NCI-H146 treated with DMSO at 0.1 percent for 48 hours (cell line): ENCODE measurements at regions not wholly inside any gene's neighbourhood (a gene's known extent, or its start where the extent isn't known, plus 50 kb on each side); places are given as distances from the start of the nearest gene placed in this dataset.

Source experiments
- DNase-seq: peaks from one replicate; lab custom pipeline; 2025; ENCODE audit not compliant: unreplicated experiment; lab: John Stamatoyannopoulos, UW

GRCh38 chr22:23415490-23415851 lies 164.6 kb downstream of the IGLL1 start:
- DNase-seq, result no peak

DNA sequence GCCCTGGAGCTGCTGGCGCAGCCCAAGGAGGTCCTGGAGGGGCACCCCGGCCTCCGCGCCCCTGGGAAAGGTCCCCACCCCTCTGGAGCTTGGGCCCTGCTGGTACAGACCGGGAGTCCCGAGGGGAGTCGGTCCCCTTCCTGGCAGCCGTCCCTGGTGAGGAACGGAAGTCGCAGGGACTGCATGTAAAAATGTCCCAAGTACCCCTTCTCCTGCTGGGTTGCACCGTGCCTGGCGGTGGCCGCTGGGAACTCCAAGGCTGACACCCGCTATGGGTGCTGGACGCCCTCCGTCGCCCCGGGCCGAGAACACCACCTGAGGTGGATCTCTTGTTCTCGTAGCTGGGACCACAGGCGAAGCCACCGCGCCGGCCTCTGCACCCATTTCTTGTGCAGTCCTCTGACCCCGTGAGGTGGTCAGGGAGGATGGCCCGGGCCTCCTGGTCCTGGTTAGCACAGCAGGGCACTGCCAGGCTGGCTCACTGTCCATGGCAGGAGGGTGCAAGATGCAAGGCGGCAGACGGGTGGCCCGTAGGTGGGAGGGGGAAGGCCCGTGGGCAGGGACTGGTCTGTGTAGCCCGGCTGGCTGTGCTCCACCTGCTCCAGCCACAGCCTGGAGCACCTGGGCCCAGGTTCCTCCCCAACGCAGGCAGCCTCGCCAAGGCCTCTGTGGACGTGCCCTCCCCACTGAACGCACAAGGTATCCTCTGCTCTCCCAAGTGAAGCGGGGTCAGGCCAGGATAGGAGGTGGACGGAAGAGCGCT lies 165.2 kb downstream of the IGLL1 start:
- DNase-seq, result no peak

- DNase-seq, result no peak
Measured at GRCh38 chr22:23411739-23412138, 168.4 kb downstream of the IGLL1 start.

DNA sequence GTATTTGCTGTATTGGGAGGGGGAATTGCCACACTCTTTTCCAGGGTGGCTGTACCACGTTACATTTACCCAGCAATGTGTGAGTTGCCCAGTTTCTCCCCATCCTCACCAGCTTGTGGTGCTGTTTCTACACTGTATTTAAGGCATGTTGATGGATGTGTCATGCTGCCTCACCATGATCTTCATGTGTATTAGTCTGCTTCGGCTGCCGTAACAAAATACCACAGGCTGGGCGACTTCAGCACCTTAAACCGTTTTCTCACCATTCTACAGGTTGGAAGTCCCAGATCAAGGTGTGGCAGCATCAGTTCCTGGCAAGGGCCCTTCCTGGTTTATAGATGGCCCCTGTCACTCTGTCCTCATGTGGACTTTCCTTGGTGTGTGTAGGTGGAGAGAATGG lies 169.7 kb downstream of the IGLL1 start:
- DNase-seq, result no peak

DNA sequence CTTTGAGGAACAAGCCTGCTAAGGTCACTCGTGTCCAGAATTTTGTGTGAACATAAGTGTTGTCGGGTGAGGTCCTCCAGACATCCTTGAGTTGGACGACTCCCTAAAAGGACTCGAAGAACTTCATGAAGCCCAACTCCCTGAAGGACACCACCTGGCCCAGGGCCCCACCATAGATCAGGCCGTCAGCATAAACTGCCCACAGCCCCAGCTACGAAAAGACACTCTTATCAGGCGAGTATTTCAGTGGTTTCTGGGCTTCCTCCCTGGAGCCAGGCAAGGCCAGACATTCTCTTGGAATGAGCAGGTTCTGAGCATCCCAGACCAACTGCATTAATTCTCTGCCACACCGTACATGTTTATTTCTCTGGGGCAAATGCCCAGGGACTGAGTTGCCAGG lies 170.1 kb downstream of the IGLL1 start:
- DNase-seq, result no peak

DNA sequence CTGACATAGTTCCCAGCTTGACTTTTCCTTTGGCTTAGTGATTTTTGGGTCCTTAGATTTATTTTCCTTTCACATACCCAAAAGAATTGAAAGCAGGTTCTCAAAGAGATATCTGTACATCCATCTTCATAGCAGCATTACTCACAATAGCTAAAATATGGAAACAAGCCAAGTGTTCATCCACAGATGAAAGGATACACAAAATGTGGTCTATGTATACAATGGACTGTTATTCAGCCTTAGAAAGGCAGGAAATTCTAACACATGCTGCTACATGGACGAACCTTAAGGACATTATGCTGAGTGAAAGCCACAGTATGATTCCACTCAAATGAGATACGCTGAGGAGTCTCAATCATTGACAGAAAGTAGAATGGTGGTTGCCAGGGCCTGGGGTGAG lies 171.8 kb downstream of the IGLL1 start:
- no peak for DNase-seq

DNA sequence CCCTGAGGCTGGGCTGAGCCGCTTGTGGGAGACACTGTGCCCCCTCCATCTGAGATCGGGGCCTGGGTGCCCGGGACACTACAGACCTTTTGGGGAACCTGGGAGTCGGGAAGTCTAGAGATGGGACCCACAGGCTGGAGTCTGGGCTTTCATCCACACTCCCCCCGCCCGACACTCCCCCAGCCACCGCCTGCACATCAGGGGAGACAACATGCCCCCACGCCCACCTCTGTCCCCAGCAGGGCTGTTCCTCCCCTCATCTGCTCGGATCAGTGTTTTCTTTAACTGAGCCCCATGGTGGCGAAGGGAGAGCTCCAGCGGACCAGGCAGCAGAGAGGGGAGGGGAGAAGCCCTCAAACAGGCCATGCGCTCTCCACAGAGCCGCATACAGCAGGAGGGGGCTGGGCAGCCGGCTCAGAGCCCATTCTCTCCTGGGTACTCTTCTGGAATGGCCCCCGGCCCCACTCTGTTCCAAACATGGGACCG lies 174.7 kb downstream of the IGLL1 start:
- DNase-seq, result no peak

DNA sequence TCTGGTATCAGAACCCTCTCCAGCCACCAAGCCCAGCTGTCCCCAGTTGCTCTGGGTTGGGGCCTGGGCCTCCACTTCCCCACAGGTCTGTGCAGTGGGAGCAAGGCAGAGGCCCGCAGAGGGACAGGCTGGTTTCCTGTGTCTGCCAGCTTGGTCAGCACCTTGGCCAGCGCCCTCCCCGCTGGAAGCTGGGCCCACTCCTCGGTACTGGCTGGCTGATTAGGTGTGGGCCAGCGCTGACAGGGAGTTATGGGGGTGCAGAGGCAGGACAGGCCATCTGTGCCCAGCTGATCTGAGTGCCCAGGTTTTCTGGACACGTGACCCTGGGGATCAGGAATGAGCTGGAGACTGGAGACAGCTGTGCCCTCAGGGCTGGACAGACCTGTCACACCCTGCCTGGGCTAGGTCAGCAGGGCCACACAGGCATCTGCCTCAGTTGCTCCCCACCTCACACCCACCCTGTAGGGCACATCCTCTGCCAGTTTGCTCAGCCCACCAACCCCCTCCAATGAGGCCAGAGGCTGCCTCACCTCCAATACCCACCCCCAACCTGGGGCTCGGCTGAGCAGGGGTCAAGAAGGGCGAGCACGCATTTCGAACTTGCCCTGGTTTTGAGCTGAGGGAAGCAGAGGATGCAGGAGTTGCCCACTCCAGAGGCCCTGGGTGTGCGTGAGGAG lies 175.3 kb downstream of the IGLL1 start:
- DNase-seq, result no peak

- no peak for DNase-seq
Measured at GRCh38 chr22:23403720-23404688, 176.1 kb downstream of the IGLL1 start.

DNA sequence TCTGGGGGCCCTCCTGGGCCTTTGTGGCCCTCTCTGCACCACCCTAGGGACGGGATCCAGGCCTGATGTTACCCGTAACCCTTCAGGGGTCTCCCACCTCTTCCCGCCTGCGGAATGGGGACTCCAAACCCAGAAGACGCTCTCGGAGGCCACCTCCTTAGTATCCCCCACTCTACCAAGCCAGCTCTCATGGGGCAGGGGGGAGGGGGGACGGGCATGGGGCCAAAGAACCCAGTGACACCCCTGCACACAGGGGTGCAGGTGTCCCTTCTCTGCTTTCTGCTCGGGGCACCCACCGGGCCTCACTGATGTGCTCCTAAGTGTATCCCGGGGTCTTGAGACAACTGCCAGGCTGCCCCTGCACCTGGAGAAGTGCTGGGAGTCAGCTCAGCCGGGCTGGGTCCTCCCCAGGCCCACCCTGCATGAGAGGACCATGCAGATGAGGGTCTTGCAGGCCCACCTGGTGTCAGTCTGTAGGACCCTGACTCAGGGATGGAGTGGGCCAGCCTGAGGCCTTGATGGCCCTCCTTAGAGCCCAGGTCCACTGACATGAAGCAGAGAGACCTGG lies 176.9 kb downstream of the IGLL1 start:
- DNase-seq, result no peak

DNA sequence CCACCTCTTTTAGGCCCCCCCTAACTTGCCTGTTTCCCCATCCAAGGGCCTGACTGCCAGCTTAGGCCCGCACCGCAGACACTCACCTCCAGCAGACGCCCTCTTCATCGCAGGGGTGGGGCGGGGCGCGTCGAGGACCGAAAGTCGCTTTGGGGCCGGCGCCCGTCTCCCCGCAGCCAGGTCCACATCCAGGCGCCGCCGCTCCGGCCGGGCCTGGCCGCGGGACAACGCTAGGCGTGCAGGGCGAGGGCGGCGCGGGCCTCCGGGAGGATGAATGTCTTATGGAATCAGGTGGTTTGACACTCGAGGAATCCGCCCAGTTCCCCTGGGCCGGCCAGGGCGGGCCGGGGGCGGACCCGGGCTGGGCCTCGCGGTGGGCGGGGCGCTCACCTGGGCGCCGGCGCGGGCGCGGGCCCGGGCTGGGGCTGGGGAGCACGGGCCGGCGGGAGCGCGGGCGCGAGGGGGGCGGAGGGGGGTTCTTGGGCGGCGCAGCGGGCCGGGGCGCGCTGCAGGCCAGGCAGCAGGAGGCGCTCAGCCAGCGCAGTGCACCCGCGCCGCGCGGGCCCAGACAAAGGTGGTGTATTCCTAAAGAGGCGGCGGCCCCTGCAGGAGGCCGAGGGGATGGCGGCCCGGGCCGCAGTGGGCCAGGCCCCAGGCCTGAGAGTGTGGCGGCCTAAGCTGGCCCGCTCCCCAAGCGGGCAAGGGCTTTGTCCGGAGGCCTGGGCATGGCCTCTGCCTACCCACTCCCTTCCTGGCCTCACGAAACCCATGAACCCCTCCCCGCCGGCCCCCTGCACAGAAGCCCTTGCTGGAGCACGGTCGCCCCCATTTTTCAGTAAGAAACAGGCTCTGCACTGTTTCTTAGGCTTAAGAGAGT lies 177.6 kb downstream of the IGLL1 start:
- peak; percentile 47 for DNase-seq

- no peak for DNase-seq
Measured at GRCh38 chr22:23401910-23402274, 178.2 kb downstream of the IGLL1 start.

DNA sequence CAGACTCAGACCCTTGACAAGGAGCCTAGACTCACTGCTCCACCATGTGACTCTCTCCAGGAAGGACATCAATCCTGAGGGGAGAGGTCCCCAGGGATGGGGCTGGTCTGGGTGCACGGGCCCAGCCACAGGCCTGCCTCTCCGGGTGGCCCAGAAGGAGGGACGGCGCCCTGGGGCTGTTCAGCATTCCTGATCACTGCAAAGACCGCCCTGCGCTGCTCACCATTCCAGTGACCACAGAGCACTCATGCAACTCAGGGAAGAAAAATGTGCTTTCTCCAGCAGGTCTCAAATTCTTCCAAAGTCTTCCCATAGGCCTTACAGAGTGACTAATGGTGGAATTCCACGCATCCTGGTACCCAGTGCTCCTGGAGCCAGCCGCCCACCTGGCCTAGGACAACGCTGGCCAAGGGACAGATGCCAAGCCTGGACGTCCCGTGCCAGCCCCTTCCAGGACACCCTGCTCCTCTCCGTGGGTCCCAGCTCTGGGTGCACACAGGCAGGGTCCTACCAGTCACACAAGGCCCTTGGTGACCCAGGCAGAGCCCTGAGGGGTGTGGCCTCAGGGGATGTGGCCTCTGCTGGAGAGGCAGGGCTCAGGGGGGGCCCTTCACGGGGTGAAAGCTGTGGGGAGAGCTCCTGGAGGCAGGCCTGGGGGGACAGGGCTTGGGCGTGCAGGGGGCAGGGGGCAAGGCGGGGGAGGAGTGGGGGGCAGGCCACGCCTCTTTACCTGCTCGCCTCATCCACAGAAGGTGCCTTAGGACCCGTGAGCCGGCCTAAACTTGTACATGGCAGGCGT lies 178.8 kb downstream of the IGLL1 start:
- no peak for DNase-seq

DNA sequence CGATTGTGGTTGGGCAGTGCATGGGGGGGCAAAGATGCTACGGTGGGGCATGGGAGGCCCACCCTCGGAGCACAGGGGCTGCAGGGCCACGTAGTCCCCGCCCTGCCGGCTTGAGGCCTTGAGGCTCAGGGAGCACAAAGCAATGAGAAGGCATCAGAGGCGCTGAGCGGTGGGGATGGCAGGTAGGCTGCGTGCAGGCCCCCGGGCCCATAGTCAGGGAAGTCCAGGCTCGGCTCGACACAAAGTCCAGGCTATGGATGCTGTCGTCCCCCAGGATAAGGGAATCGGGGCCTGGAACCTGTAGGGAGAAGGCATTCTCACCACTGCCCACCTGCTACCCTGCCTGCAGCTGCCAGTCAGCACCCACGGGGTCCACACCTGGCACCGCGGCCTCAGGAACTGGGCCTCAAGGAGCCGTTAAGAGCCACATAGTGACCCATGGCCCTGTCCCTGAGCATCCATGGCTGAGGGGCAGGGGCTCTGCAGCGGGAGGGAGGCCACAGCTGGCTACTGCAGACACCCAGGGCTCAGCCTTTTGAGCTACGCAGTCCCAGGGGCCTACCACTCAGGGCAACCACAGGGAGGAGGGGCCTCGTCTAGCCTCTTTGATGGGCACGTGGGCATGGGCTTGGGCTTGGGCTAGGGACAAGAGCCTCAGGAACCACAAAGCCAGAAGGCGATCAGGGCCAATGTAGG lies 179.7 kb downstream of the IGLL1 start:
- no peak for DNase-seq

DNA sequence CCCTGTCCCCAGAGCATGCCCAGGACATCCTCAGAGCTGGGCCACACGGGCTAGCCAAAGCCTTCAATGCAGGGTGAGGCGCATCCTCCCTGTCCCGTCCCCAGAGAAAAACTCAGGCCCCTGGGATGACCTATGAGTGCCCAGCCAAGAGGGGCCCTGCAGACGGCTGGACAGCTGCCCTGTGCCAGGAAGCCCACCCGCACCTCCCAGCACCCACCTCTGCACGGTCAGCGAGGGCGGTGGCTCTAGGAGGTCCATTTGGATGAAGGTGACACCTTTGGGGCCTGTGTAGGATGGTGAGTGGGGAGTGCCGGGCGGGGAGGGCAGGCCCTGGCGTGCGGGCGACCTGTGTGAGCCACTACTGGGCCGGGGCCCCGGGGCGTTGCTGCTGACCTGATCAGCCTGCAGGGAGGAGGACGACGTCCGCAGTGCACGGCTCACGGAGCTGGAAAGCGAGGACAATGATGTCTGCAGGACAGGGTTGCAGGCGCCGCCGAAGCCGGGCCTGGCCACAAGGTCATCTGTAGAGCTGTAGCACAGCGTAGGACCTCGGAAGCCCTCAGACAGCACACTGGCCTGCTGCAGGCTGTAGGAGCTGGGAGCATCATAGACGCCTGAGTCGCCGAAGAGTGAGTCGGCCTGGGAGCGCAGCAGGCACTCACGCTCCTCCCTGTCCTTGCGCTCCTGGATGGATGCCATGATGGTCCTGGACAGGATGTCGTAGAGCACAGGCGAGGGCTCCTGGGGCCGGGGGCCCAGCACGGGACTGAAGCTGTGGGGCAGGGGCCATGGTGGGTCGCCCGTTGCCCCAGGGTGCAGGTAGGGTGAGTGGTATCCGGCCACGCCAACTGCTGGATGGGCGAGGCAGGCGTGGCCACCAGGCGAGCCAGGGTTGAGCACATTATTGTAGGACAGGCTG lies 180.5 kb downstream of the IGLL1 start:
- DNase-seq, result no peak

- DNase-seq, result no peak
Measured at GRCh38 chr22:23398701-23399366, 181.3 kb downstream of the IGLL1 start.
